Hepatocyte (in vitro differentiated cells): ENCODE measurements at regions not wholly inside any gene's neighbourhood (a gene's known extent, or its start where the extent isn't known, plus 50 kb on each side); places are given as distances from the start of the nearest gene placed in this dataset.

ENCODE experiments used
- DNase-seq: peaks from one replicate; pipeline ENCODE4 v3.0.0-alpha.2; 2016; ENCODE audit warnings: low spot score
- H2AFZ ChIP-seq: fragments of 200-600 bp; sonication (generic); 2 replicates; pipeline ENCODE4 v1.6.0; 2016; ENCODE audit warnings: antibody characterized with exemption, mild to moderate bottlenecking
- H3K27ac ChIP-seq: fragments of 200-600 bp; sonication (generic); 2 replicates; pipeline ENCODE4 v1.5.1; 2016; ENCODE audit warnings: mild to moderate bottlenecking
- H3K27me3 ChIP-seq: fragments of 200-600 bp; sonication (generic); 2 replicates; pipeline ENCODE4 v1.6.1; 2016
- H3K36me3 ChIP-seq: fragments of 200-600 bp; sonication (generic); replicated peaks from 2 replicates; pipeline ENCODE4 v1.5.1; 2016; ENCODE audit warnings: low read depth; ENCODE audit not compliant: insufficient read depth
- H3K4me1 ChIP-seq: fragments of 200-600 bp; sonication (generic); 2 replicates; pipeline ENCODE4 v1.5.1; 2016; ENCODE audit warnings: mild to moderate bottlenecking, moderate library complexity; ENCODE audit not compliant: insufficient read depth
- H3K4me2 ChIP-seq: fragments of 200-600 bp; sonication (generic); 2 replicates; pipeline ENCODE4 v1.6.0; 2016
- H3K4me3 ChIP-seq: fragments of 200-600 bp; sonication (generic); 2 replicates; pipeline ENCODE4 v1.5.1; 2016; ENCODE audit warnings: mild to moderate bottlenecking
- H3K79me2 ChIP-seq: fragments of 200-600 bp; sonication (generic); 2 replicates; pipeline ENCODE4 v1.6.0; 2017; ENCODE audit warnings: mild to moderate bottlenecking
- H3K9me2 ChIP-seq: fragments of 200-600 bp; sonication (generic); replicated peaks from 2 replicates; pipeline ENCODE4 v1.6.0; 2017; ENCODE audit warnings: mild to moderate bottlenecking; ENCODE audit not compliant: insufficient read depth
- H3K9me3 ChIP-seq: fragments of 200-600 bp; sonication (generic); 2 replicates; pipeline ENCODE4 v1.5.1; 2016; ENCODE audit warnings: low read depth, mild to moderate bottlenecking
- H4K20me1 ChIP-seq: fragments of 200-600 bp; sonication (generic); 2 replicates; pipeline ENCODE4 v1.6.0; 2016; ENCODE audit warnings: mild to moderate bottlenecking; ENCODE audit not compliant: insufficient read depth, poor library complexity, severe bottlenecking
- CTCF ChIP-seq: fragments of 200-600 bp; sonication (generic); IDR thresholded peaks from 2 replicates; pipeline ENCODE4 v1.5.1; 2016; ENCODE audit warnings: antibody characterized with exemption, mild to moderate bottlenecking; ENCODE audit not compliant: poor library complexity
- EZH2 ChIP-seq: fragments of 200-600 bp; sonication (generic); IDR thresholded peaks from 2 replicates; pipeline ENCODE4 v1.6.1; 2016; ENCODE audit warnings: antibody characterized with exemption, mild to moderate bottlenecking, borderline replicate concordance
- EZH2phosphoT487 ChIP-seq: fragments of 200-600 bp; sonication (generic); IDR thresholded peaks from one replicate; pipeline ENCODE4 v1.6.1; 2018; ENCODE audit warnings: antibody characterized with exemption, mild to moderate bottlenecking, low read depth, moderate library complexity; ENCODE audit not compliant: unreplicated experiment, severe bottlenecking
- WGBS: methylation state at CpG from one replicate; pipeline ENCODE4 v1.1.6; 2016; ENCODE audit warnings: low lambda C conversion rate; ENCODE audit errors: missing lambda C conversion rate; 5-methylcytosine and 5-hydroxymethylcytosine counted together

GRCh38 chr10:78764846-78765430 is 303.8 kb upstream of the ZMIZ1 start:
- no peak overlapping the region for H2AFZ ChIP-seq
- no peak for DNase-seq
- no peak for TF ChIP-seq EZH2phosphoT487
- TF ChIP-seq CTCF: no peak
- no peak for TF ChIP-seq EZH2
- H3K4me1 ChIP-seq: peaks cover 33% of the 10 kb centered on the region
- 95% methylated on average over 4 of the region's 4 CpGs for WGBS
- H3K27me3 ChIP-seq: no peaks in the 10 kb centered on the region
- H3K9me2 ChIP-seq: no peaks in the 10 kb centered on the region
- no peaks in the 10 kb centered on the region for H3K36me3 ChIP-seq
- H4K20me1 ChIP-seq: no peaks in the 10 kb centered on the region
- H3K9me3 ChIP-seq: no peaks in the 10 kb centered on the region
- H3K4me2 ChIP-seq: no peak overlapping the region
- H3K4me3 ChIP-seq: no peak overlapping the region
- H3K27ac ChIP-seq: no peak overlapping the region
- H3K79me2 ChIP-seq: no peaks in the 10 kb centered on the region

GRCh38 chr10:78765726-78766335 is 302.9 kb upstream of the ZMIZ1 start:
- Histone ChIP-seq H3K36me3 (no peaks in the 10 kb centered on the region), H2AFZ (no peak overlapping the region), H3K4me1 (peaks cover 33% of the 10 kb centered on the region), H3K9me3 (no peaks in the 10 kb centered on the region), H3K4me3 (no peak overlapping the region), H3K4me2 (no peak overlapping the region), H3K27me3 (no peaks in the 10 kb centered on the region), H3K27ac (no peak overlapping the region), H3K79me2 (no peaks in the 10 kb centered on the region), H3K9me2 (no peaks in the 10 kb centered on the region), H4K20me1 (no peaks in the 10 kb centered on the region)
- DNase-seq: no peak
- 80% methylated on average over 16 of the region's 16 CpGs for WGBS
- no peak for TF ChIP-seq CTCF
- TF ChIP-seq EZH2: no peak
- TF ChIP-seq EZH2phosphoT487: no peak

GRCh38 chr10:78766603-78767002 is 302.2 kb upstream of the ZMIZ1 start:
- peaks cover 29% of the 10 kb centered on the region for H3K4me1 ChIP-seq
- H3K4me2 ChIP-seq: no peak overlapping the region
- H3K27ac ChIP-seq: no peak overlapping the region
- no peaks in the 10 kb centered on the region for H3K9me3 ChIP-seq
- 100% methylated on average over 4 of the region's 4 CpGs for WGBS
- H2AFZ ChIP-seq: no peak overlapping the region
- TF ChIP-seq CTCF (no peak), EZH2 (no peak), EZH2phosphoT487 (no peak)
- no peak overlapping the region for H3K4me3 ChIP-seq
- no peaks in the 10 kb centered on the region for H4K20me1 ChIP-seq
- H3K79me2 ChIP-seq: no peaks in the 10 kb centered on the region
- H3K36me3 ChIP-seq: no peaks in the 10 kb centered on the region
- no peaks in the 10 kb centered on the region for H3K9me2 ChIP-seq
- DNase-seq: no peak
- H3K27me3 ChIP-seq: no peaks in the 10 kb centered on the region
